Keratinocyte (primary cell): ENCODE measurements at regions not wholly inside any gene's neighbourhood (a gene's known extent, or its start where the extent isn't known, plus 50 kb on each side); places are given as distances from the start of the nearest gene placed in this dataset.

Experiments
- DNase-seq: peaks from one replicate; pipeline ENCODE4 v3.0.0-alpha.2; 2011; ENCODE audit warnings: low read depth, missing footprints, low spot score
- FAIRE-seq: peaks from 2 replicates; lab custom pipeline; 2011; peaks lifted over from hg19 to GRCh38; lab: Jason Lieb, UNC
- H2AFZ ChIP-seq: 2 replicates; pipeline ENCODE4 v1.6.0; 2012; ENCODE audit warnings: low read length, control low read depth, inconsistent platforms; ENCODE audit not compliant: control insufficient read depth
- H3K27ac ChIP-seq: 2 replicates; pipeline ENCODE4 v1.5.1; 2011; ENCODE audit warnings: low read length; ENCODE audit not compliant: control insufficient read depth, insufficient read depth
- H3K27me3 ChIP-seq: 3 replicates; pipeline ENCODE4 v1.6.0; 2011; ENCODE audit warnings: low read length; ENCODE audit not compliant: control insufficient read depth, insufficient read depth; ENCODE audit errors: extremely low read depth
- H3K36me3 ChIP-seq, 2 experiments: 2 replicates in 1 of 2; 3 replicates in 1 of 2; pipeline ENCODE4 v1.5.1; 2011; ENCODE audit warnings: low read length in 2 of 2, mild to moderate bottlenecking in 1 of 2; ENCODE audit not compliant: control insufficient read depth in 2 of 2, insufficient read depth in 2 of 2; ENCODE audit errors: extremely low read depth in 1 of 2
- H3K4me1 ChIP-seq: 3 replicates; pipeline ENCODE4 v1.5.1; 2011; ENCODE audit warnings: low read length; ENCODE audit not compliant: control insufficient read depth, insufficient read depth; ENCODE audit errors: extremely low read depth
- H3K4me2 ChIP-seq: 3 replicates; pipeline ENCODE4 v1.6.0; 2011; ENCODE audit warnings: low read depth, low read length; ENCODE audit not compliant: control insufficient read depth, insufficient read depth; ENCODE audit errors: extremely low read depth
- H3K4me3 ChIP-seq, 3 experiments: fragments of 200-600 bp in 1 of 3; sonication (generic) in 1 of 3; 2 replicates in 2 of 3; 3 replicates in 1 of 3; pipeline ENCODE4 v1.5.1; 2011 to 2016; ENCODE audit warnings: low read length in 3 of 3, mild to moderate bottlenecking in 3 of 3, control low read depth in 2 of 3, inconsistent platforms in 1 of 3, low read depth in 1 of 3, mixed read lengths in 1 of 3, mixed run types in 1 of 3, moderate library complexity in 1 of 3; ENCODE audit not compliant: control insufficient read depth in 2 of 3, insufficient read depth in 2 of 3; ENCODE audit errors: extremely low read depth in 1 of 3
- H3K79me2 ChIP-seq: 2 replicates; pipeline ENCODE4 v1.6.0; 2012; ENCODE audit warnings: low read length; ENCODE audit not compliant: control insufficient read depth, insufficient read depth
- H3K9ac ChIP-seq: 3 replicates; pipeline ENCODE4 v1.6.0; 2011; ENCODE audit warnings: low read length; ENCODE audit not compliant: control insufficient read depth, insufficient read depth; ENCODE audit errors: extremely low read depth
- H3K9me1 ChIP-seq: 3 replicates; pipeline ENCODE4 v1.6.0; 2011; ENCODE audit warnings: low read length; ENCODE audit not compliant: control insufficient read depth, insufficient read depth; ENCODE audit errors: extremely low read depth
- H3K9me3 ChIP-seq: 2 replicates; pipeline ENCODE4 v1.5.1; 2012; ENCODE audit warnings: low read depth, low read length; ENCODE audit not compliant: control insufficient read depth
- H4K20me1 ChIP-seq: 3 replicates; pipeline ENCODE4 v1.6.0; 2011; ENCODE audit warnings: low read length; ENCODE audit not compliant: control insufficient read depth, insufficient read depth; ENCODE audit errors: extremely low read depth
- EZH2 ChIP-seq: IDR thresholded peaks from one replicate; pipeline ENCODE4 v1.6.1; 2012; ENCODE audit warnings: inconsistent platforms, mild to moderate bottlenecking, low read length, moderate library complexity
- dilution Hi-C: fragments of 300-500 bp; cut with MboI; formaldehyde crosslinking; loops from one replicate; pipeline ENCODE4 v1.7.0; 2020; ENCODE audit warnings: low sequenced_read_pairs; ENCODE audit not compliant: extremely low pct_ligation_motif_present
- TF ChIP-seq, protein P1 (sequence below), 3 experiments: IDR thresholded peaks in 1 of 3; conservative IDR thresholded peaks in 1 of 3; optimal IDR thresholded peaks in 1 of 3; 2 replicates in 2 of 3; 3 replicates in 1 of 3; pipeline versions ENCODE3 to v1.5.1; 2011; ENCODE audit warnings: low read length in 3 of 3, mild to moderate bottlenecking in 3 of 3, moderate library complexity in 2 of 3, control low read depth in 1 of 3, inconsistent platforms in 1 of 3; ENCODE audit not compliant: insufficient read depth in 2 of 3; ENCODE audit errors: extremely low read depth in 1 of 3

DNA sequence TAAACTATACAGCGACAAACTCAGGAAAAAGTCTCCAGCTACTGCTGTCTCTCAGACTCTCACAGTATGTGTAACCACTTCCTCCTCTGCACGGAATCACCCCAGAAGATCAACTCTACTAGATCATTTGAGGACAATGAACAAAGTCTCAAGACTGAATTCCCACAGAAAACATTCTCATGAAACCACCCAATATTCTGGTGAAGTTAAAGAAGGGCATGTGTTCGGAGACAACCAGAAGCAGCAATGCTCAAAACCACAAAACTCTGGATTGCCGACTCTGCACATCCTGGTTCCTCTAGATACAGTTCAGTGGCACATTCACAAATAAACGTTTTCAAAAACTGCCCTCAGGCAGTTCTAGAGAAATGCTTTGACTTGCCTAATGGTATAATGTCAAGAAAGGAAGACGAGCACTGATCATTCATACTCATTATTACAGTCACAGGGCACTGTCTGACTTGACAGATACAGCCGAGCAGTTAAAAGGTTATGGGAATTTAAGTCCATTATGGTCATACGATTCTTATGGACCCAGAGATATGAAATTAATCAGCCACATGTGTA lies 91.9 kb upstream of the STK17B start:
- Histone ChIP-seq H3K4me2 (peak overlapping the region; percentile 72), H3K27ac (peak overlapping the region; percentile 63), H3K4me3 (peak overlapping the region in 2 of 3 experiments; percentile 7 to 8), H3K36me3 (no peaks in the 10 kb centered on the region), H3K9me1 (no peaks in the 10 kb centered on the region), H3K9ac (peak overlapping the region; percentile 35), H3K79me2 (no peaks in the 10 kb centered on the region), H2AFZ (peak overlapping the region; percentile 75), H3K9me3 (no peaks in the 10 kb centered on the region), H4K20me1 (no peaks in the 10 kb centered on the region), H3K27me3 (no peaks in the 10 kb centered on the region), H3K4me1 (peaks cover 62% of the 10 kb centered on the region)
- TF ChIP-seq, protein P1, sequence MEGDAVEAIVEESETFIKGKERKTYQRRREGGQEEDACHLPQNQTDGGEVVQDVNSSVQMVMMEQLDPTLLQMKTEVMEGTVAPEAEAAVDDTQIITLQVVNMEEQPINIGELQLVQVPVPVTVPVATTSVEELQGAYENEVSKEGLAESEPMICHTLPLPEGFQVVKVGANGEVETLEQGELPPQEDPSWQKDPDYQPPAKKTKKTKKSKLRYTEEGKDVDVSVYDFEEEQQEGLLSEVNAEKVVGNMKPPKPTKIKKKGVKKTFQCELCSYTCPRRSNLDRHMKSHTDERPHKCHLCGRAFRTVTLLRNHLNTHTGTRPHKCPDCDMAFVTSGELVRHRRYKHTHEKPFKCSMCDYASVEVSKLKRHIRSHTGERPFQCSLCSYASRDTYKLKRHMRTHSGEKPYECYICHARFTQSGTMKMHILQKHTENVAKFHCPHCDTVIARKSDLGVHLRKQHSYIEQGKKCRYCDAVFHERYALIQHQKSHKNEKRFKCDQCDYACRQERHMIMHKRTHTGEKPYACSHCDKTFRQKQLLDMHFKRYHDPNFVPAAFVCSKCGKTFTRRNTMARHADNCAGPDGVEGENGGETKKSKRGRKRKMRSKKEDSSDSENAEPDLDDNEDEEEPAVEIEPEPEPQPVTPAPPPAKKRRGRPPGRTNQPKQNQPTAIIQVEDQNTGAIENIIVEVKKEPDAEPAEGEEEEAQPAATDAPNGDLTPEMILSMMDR (optimal IDR thresholded peaks at IDR 0.05 in 1 of 3, IDR thresholded peaks at IDR 0.05 in 1 of 3, conservative IDR thresholded peaks at IDR 0.05 in 1 of 3; ENCODE audit: extremely low read depth in 1 of 3, insufficient read depth in 2 of 3, low read length in 3 of 3): no peak
- no peak for TF ChIP-seq EZH2
- dilution Hi-C loops: no loop called here
- FAIRE-seq (peak; percentile 91), DNase-seq (peak; percentile 55)

DNA sequence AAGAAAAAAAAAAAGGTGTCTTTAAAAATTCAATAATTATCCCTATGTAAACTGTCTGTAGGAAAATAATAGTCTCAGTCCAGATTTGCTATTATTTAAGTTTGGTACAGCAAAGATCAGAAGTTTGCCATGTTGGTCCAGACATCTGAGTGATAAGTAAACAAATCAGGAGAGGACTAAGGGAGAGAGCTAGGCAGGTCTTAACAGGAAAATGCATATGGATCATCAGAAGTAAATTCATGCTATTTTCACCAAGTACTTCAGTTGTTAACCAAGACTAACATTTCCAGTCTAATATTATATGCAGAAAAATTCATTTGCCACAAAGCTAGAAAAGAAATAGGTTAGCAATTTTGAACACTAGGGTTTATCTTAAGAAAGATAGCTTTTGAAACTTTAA lies 95.0 kb upstream of the STK17B start:
- TF ChIP-seq, protein P1 (optimal IDR thresholded peaks at IDR 0.05 in 1 of 3, IDR thresholded peaks at IDR 0.05 in 1 of 3, conservative IDR thresholded peaks at IDR 0.05 in 1 of 3; ENCODE audit: extremely low read depth in 1 of 3, insufficient read depth in 2 of 3, low read length in 3 of 3): no peak
- no peak for TF ChIP-seq EZH2
- Histone ChIP-seq H3K27ac (peak overlapping the region; percentile 37), H2AFZ (no peak overlapping the region), H3K4me1 (peaks cover 51% of the 10 kb centered on the region), H3K79me2 (no peaks in the 10 kb centered on the region), H3K4me3 (no peak overlapping the region), H3K36me3 (no peaks in the 10 kb centered on the region), H3K4me2 (peak overlapping the region; percentile 34), H3K9ac (no peak overlapping the region), H3K9me3 (no peaks in the 10 kb centered on the region), H3K27me3 (no peaks in the 10 kb centered on the region), H3K9me1 (no peaks in the 10 kb centered on the region), H4K20me1 (no peaks in the 10 kb centered on the region)
- FAIRE-seq (no peak), DNase-seq (no peak)
- dilution Hi-C loops: no loop called here
